NB4 (cell line): ENCODE measurements at regions not wholly inside any gene's neighbourhood (a gene's known extent, or its start where the extent isn't known, plus 50 kb on each side); places are given as distances from the start of the nearest gene placed in this dataset.

Experiments used
- CTCF ChIP-seq: IDR thresholded peaks from one replicate; pipeline ENCODE4 v1.5.1; 2012; ENCODE audit warnings: low read depth, low read length
- POLR2A ChIP-seq: IDR thresholded peaks from 2 replicates; pipeline ENCODE4 v1.6.1; 2011; ENCODE audit warnings: mild to moderate bottlenecking; ENCODE audit not compliant: insufficient read length; ENCODE audit errors: extremely low read depth
- TF ChIP-seq, protein P1 (sequence below): IDR thresholded peaks from 2 replicates; pipeline ENCODE4 v1.6.1; 2011; ENCODE audit warnings: low read depth, low read length

DNA sequence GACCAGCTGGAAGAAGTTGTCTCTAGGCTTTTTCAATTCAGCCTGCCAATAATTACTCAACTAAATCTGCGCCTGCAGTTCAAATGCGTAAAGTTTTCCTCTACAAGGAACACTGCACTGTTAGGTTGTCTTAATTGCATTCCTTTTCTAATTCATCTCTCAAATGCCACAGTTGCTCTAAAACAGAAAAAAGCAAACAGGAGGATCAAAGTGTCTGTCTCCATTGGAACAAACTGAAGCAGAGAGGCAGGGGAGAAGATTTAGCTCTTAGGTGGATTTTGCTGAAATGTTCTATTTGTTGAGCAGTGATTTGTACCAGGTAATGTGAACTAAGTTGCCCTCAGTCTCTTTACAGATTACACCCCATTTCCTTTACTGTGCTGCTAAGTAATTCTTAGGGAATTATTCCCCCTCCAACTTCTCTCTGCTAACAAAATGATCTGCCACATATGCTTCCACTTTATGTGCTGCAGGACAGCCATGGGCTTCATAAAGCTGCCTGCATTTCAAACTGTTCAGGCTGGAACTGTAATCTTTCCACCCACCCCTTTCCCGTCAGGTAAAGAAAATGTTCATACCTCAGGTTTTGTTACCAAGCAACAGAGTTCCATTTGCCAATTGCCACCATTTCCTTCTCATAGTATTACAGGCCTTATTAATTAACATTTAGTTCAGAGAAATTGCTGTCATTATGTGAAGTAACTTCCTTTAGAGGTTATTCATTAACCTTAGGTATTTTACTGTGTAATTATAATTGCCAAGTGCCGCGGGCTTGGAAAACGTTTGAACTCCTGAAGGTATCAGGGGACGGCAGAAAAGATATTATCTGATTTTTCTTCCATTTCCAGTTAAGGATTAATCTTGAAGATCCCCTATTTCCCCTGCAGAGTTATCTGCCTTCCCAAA, 149.3 kb downstream of the SPRY1 start:
- TF ChIP-seq CTCF (no peak), POLR2A (no peak)
- TF ChIP-seq, protein P1, sequence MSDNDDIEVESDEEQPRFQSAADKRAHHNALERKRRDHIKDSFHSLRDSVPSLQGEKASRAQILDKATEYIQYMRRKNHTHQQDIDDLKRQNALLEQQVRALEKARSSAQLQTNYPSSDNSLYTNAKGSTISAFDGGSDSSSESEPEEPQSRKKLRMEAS: no peak
